H1 (cell line): ENCODE measurements at regions not wholly inside any gene's neighbourhood (a gene's known extent, or its start where the extent isn't known, plus 50 kb on each side); places are given as distances from the start of the nearest gene placed in this dataset.

Source experiments
- CTCF ChIA-PET: fragments of 300-600 bp; sonication (Branson Sonifier 250); formaldehyde crosslinking; loops from one replicate; lab custom pipeline; 2021; ENCODE audit not compliant: partially characterized antibody; lab: Charles Lee
- POLR2A ChIA-PET: fragments of 300-600 bp; sonication (Branson Sonifier 250); formaldehyde crosslinking; loops from one replicate; lab custom pipeline; 2021; ENCODE audit warnings: inconsistent platforms; ENCODE audit not compliant: partially characterized antibody; lab: Charles Lee
- DNase-seq, 2 experiments: peaks; one replicate each; pipeline versions ENCODE4 v3.0.0 to v3.0.0-alpha.2; 2010 to 2022; ENCODE audit warnings: low spot score in 2 of 2, low read depth in 1 of 2, mixed read lengths in 1 of 2
- FAIRE-seq: peaks from 2 replicates; lab custom pipeline; 2011; peaks lifted over from hg19 to GRCh38; lab: Jason Lieb, UNC
- H2AFZ ChIP-seq: 2 replicates; pipeline ENCODE4 v1.8.1; 2012; ENCODE audit warnings: low read length, inconsistent platforms
- H2AK5ac ChIP-seq: 2 replicates; pipeline ENCODE4 v1.6.1; 2013; ENCODE audit warnings: low read depth, low read length
- H2BK120ac ChIP-seq: replicated peaks from 2 replicates; pipeline ENCODE3; 2013; ENCODE audit warnings: low read depth, low read length, inconsistent platforms
- H2BK12ac ChIP-seq: 2 replicates; pipeline ENCODE4 v1.6.1; 2013; ENCODE audit warnings: low read depth, low read length
- H2BK15ac ChIP-seq: 2 replicates; pipeline ENCODE4 v1.6.1; 2013; ENCODE audit warnings: low read length
- H2BK20ac ChIP-seq: 2 replicates; pipeline ENCODE4 v1.6.1; 2013; ENCODE audit warnings: low read length
- H2BK5ac ChIP-seq: 2 replicates; pipeline ENCODE4 v1.6.1; 2013; ENCODE audit warnings: low read depth, low read length
- H3K14ac ChIP-seq: 2 replicates; pipeline ENCODE4 v1.6.1; 2013; ENCODE audit warnings: inconsistent platforms; ENCODE audit not compliant: insufficient read length
- H3K18ac ChIP-seq: 2 replicates; pipeline ENCODE4 v1.6.1; 2013; ENCODE audit warnings: low read length; ENCODE audit errors: extremely low read depth
- H3K23ac ChIP-seq: 2 replicates; pipeline ENCODE4 v1.6.1; 2013; ENCODE audit warnings: inconsistent platforms; ENCODE audit not compliant: insufficient read length
- H3K23me2 ChIP-seq: 2 replicates; pipeline ENCODE4 v1.6.1; 2013; ENCODE audit warnings: low read depth, low read length
- H3K27ac ChIP-seq: 2 replicates; pipeline ENCODE4 v1.6.1; 2011; ENCODE audit warnings: low read depth, low read length, inconsistent platforms
- H3K27me3 ChIP-seq, 4 experiments: replicated peaks in 1 of 4; 1 replicate in 1 of 4; 2 replicates in 3 of 4; pipeline versions ENCODE4 v1.6.1 to v1.8.1; 2011 to 2013; ENCODE audit warnings: low read length in 3 of 4, mild to moderate bottlenecking in 3 of 4, inconsistent platforms in 2 of 4, mixed read lengths in 2 of 4, moderate library complexity in 1 of 4; ENCODE audit not compliant: control insufficient read depth in 3 of 4, insufficient read depth in 3 of 4; ENCODE audit errors: extremely low read depth in 1 of 4
- H3K36me3 ChIP-seq, 4 experiments: 2 replicates each; pipeline versions ENCODE4 v1.6.1 to v1.8.1; 2011 to 2013; ENCODE audit warnings: mild to moderate bottlenecking in 4 of 4, low read length in 3 of 4, moderate library complexity in 2 of 4, control low read depth in 1 of 4, inconsistent platforms in 1 of 4; ENCODE audit not compliant: insufficient read depth in 4 of 4, control insufficient read depth in 2 of 4
- H3K4ac ChIP-seq: replicated peaks from 2 replicates; pipeline ENCODE3; 2013; ENCODE audit warnings: low read length, low read depth, mixed read lengths, inconsistent platforms; ENCODE audit not compliant: insufficient read length
- H3K4me1 ChIP-seq, 4 experiments: replicated peaks in 1 of 4; 1 replicate in 1 of 4; 2 replicates in 3 of 4; pipeline versions ENCODE4 v1.6.1 to v1.8.1; 2011 to 2013; ENCODE audit warnings: low read length in 3 of 4, inconsistent platforms in 2 of 4, mixed read lengths in 1 of 4; ENCODE audit not compliant: insufficient read depth in 4 of 4, control insufficient read depth in 3 of 4
- H3K4me2 ChIP-seq, 2 experiments: 2 replicates each; pipeline versions ENCODE4 v1.6.1 to v1.8.1; 2011 to 2013; ENCODE audit warnings: low read depth in 2 of 2, low read length in 2 of 2, control low read depth in 1 of 2, inconsistent platforms in 1 of 2, mild to moderate bottlenecking in 1 of 2; ENCODE audit not compliant: insufficient read depth in 1 of 2
- H3K4me3 ChIP-seq, 4 experiments: fragments of 200-600, 300-600 bp in 1 of 4; sonication (generic), shearing (Covaris generic), sonication (Bioruptor Twin) in 1 of 4; 2 replicates each; pipeline versions ENCODE4 v1.5.1 to v1.8.1; 2011 to 2016; ENCODE audit warnings: low read length in 4 of 4, low read depth in 3 of 4, control low read depth in 2 of 4, inconsistent platforms in 2 of 4, mild to moderate bottlenecking in 2 of 4, mixed read lengths in 1 of 4, moderate library complexity in 1 of 4; ENCODE audit not compliant: insufficient read depth in 2 of 4; ENCODE audit errors: extremely low read depth in 1 of 4
- H3K56ac ChIP-seq: replicated peaks from 2 replicates; pipeline ENCODE3; 2013; ENCODE audit warnings: low read depth, mild to moderate bottlenecking, mixed read lengths, low read length, inconsistent platforms; ENCODE audit not compliant: insufficient read length
- H3K79me1 ChIP-seq: 2 replicates; pipeline ENCODE4 v1.6.1; 2013; ENCODE audit warnings: low read depth, low read length, control low read depth
- H3K79me2 ChIP-seq, 2 experiments: 2 replicates each; pipeline versions ENCODE4 v1.6.1 to v1.8.1; 2012 to 2013; ENCODE audit warnings: low read length in 2 of 2, mild to moderate bottlenecking in 2 of 2, inconsistent platforms in 1 of 2; ENCODE audit not compliant: insufficient read depth in 2 of 2, control insufficient read depth in 1 of 2
- H3K9ac ChIP-seq, 4 experiments: replicated peaks in 1 of 4; 1 replicate in 1 of 4; 2 replicates in 3 of 4; pipeline versions ENCODE4 v1.6.1 to v1.8.1; 2011 to 2013; ENCODE audit warnings: low read depth in 3 of 4, low read length in 3 of 4, control low read depth in 2 of 4, mild to moderate bottlenecking in 2 of 4, moderate library complexity in 2 of 4, inconsistent platforms in 1 of 4; ENCODE audit errors: extremely low read depth in 1 of 4
- H3K9me3 ChIP-seq, 2 experiments: 2 replicates each; pipeline versions ENCODE4 v1.6.1 to v1.8.1; 2012 to 2013; ENCODE audit warnings: mild to moderate bottlenecking in 2 of 2, moderate library complexity in 2 of 2, control low read depth in 1 of 2, inconsistent platforms in 1 of 2, low read depth in 1 of 2, low read length in 1 of 2, mixed read lengths in 1 of 2; ENCODE audit not compliant: insufficient read depth in 2 of 2
- H4K20me1 ChIP-seq, 2 experiments: replicated peaks in 1 of 2; 2 replicates each; pipeline versions ENCODE3 to v1.8.1; 2011 to 2013; ENCODE audit warnings: inconsistent platforms in 2 of 2, low read length in 2 of 2, mild to moderate bottlenecking in 1 of 2; ENCODE audit not compliant: insufficient read depth in 2 of 2, control insufficient read depth in 1 of 2
- H4K5ac ChIP-seq: 2 replicates; pipeline ENCODE4 v1.6.1; 2013; ENCODE audit warnings: low read length, low read depth, mixed read lengths, inconsistent platforms; ENCODE audit not compliant: insufficient read length
- H4K8ac ChIP-seq: 2 replicates; pipeline ENCODE4 v1.8.0; 2013; ENCODE audit warnings: mild to moderate bottlenecking, moderate library complexity, low read length, inconsistent platforms; ENCODE audit not compliant: insufficient read depth; ENCODE audit errors: extremely low read depth
- H4K91ac ChIP-seq: replicated peaks from 2 replicates; pipeline ENCODE3; 2013; ENCODE audit warnings: low read length, mixed read lengths, inconsistent platforms; ENCODE audit not compliant: insufficient read length
- CEBPB ChIP-seq: IDR thresholded peaks from 2 replicates; pipeline ENCODE4 v1.6.1; 2012; ENCODE audit warnings: low read depth, low read length
- JUND ChIP-seq: IDR thresholded peaks from 2 replicates; pipeline ENCODE4 v1.6.1; 2011; ENCODE audit warnings: mild to moderate bottlenecking, improper control_type of control experiment, low read length
- MAFK ChIP-seq: IDR thresholded peaks from 2 replicates; pipeline ENCODE4 v1.6.1; 2012; ENCODE audit warnings: low read depth, mild to moderate bottlenecking, improper control_type of control experiment, low read length
- SIN3A ChIP-seq, 2 experiments: IDR thresholded peaks in 1 of 2; conservative IDR thresholded peaks in 1 of 2; 2 replicates each; pipeline ENCODE4 v1.6.1; 2011 to 2012; ENCODE audit warnings: low read length in 2 of 2, improper control_type of control experiment in 1 of 2, low read depth in 1 of 2, mild to moderate bottlenecking in 1 of 2
- SP1 ChIP-seq: IDR thresholded peaks from 2 replicates; pipeline ENCODE4 v1.6.1; 2011; ENCODE audit warnings: low read depth, low read length
- SP4 ChIP-seq: IDR thresholded peaks from 2 replicates; pipeline ENCODE4 v1.6.1; 2012; ENCODE audit warnings: low read length, inconsistent platforms
- USF2 ChIP-seq: IDR thresholded peaks from 2 replicates; pipeline ENCODE4 v1.6.1; 2011; ENCODE audit warnings: low read length, improper control_type of control experiment
- WGBS, 2 experiments: shearing (Covaris generic) in 1 of 2; methylation state at CpG; one replicate each; pipeline versions ENCODE4 v1.1.6 to v1.1.7; 2013 to 2015; ENCODE audit warnings: low lambda C conversion rate in 2 of 2, mixed read lengths in 2 of 2, inconsistent platforms in 1 of 2, low coverage in 1 of 2, missing lambda C conversion rate in 1 of 2; ENCODE audit not compliant: insufficient replicate concordance in 2 of 2, insufficient coverage in 1 of 2, insufficient read length in 1 of 2; ENCODE audit errors: extremely low coverage in 1 of 2, missing lambda C conversion rate in 1 of 2; 5-methylcytosine and 5-hydroxymethylcytosine counted together

- Histone ChIP-seq H2AFZ (no peak overlapping the region), H3K4me2 (no peak overlapping the region), H4K5ac (no peak overlapping the region), H2BK120ac (no peak overlapping the region), H2BK15ac (no peak overlapping the region), H3K9me3 (no peaks in the 10 kb centered on the region), H2AK5ac (no peak overlapping the region), H3K79me2 (no peaks in the 10 kb centered on the region), H3K9ac (no peak overlapping the region), H3K27me3 (no peaks in the 10 kb centered on the region), H4K8ac (no peak overlapping the region), H3K4ac (no peak overlapping the region), H2BK20ac (no peak overlapping the region), H3K23me2 (no peaks in the 10 kb centered on the region; the same call in 1 of the 2 replicates), H2BK12ac (no peak overlapping the region), H2BK5ac (no peak overlapping the region), H4K20me1 (no peaks in the 10 kb centered on the region), H3K36me3 (no peaks in the 10 kb centered on the region), H3K27ac (no peak overlapping the region), H3K56ac (no peak overlapping the region), H4K91ac (no peak overlapping the region), H3K18ac (no peak overlapping the region), H3K23ac (no peak overlapping the region), H3K14ac (no peak overlapping the region), H3K4me1 (peaks cover 0 to 2% (median 0%) of the 10 kb centered on the region in 4 experiments; a peak in 2 of 7 replicates), H3K79me1 (no peaks in the 10 kb centered on the region), H3K4me3 (no peak overlapping the region)
- TF ChIP-seq MAFK (no peak), JUND (no peak), SP1 (no peak), SIN3A (conservative IDR thresholded peaks at IDR 0.05 in 1 of 2, IDR thresholded peaks at IDR 0.05 in 1 of 2; ENCODE audit: low read depth in 1 of 2, low read length in 2 of 2) (no peak), SP4 (no peak), USF2 (no peak), CEBPB (no peak)
- DNase-seq (no peak), FAIRE-seq (no peak)
- ChIA-PET CTCF (interaction anchor here (0.6 kb wide), 1 partner anchor 234 kb away, joined by 3 read pairs; no protein-coding TSS in a partner anchor), POLR2A (no interaction called here)
- 91% methylated on average over 9 of the region's 9 CpGs; no CpG with 5 or more reads in 1 of the 2 experiments for WGBS, 2 experiments
These were observed 203.4 kb upstream of the FOXF1 start for GRCh38 chr16:86306811-86307513.
